HT1080 (cell line): ENCODE measurements at regions not wholly inside any gene's neighbourhood (a gene's known extent, or its start where the extent isn't known, plus 50 kb on each side); places are given as distances from the start of the nearest gene placed in this dataset.
A peak's percentile ranks its signal among the peaks of the same experiment; 100 is the strongest.
"Not testable (repeated sequence)": the region's sequence is repeated elsewhere in the genome, so short reads cannot be mapped to it uniquely, and the experiment has no call there.

Experiments used
- DNase-seq: peaks from one replicate; pipeline ENCODE4 v3.0.0-alpha.2; 2015; ENCODE audit warnings: low read depth

GRCh38 chr13:83125791-83126190 lies 756.5 kb downstream of the SLITRK1 start:
- DNase-seq: no peak

GRCh38 chr13:83121896-83122295 lies 760.4 kb downstream of the SLITRK1 start:
- DNase-seq: peak; percentile 6

GRCh38 chr13:83117046-83117445 lies 765.2 kb downstream of the SLITRK1 start:
- DNase-seq: no peak

GRCh38 chr13:83101574-83102247 lies 780.6 kb downstream of the SLITRK1 start:
- not testable (repeated sequence) for DNase-seq

GRCh38 chr13:83100237-83100636 lies 782.0 kb downstream of the SLITRK1 start:
- no peak for DNase-seq

GRCh38 chr13:83088858-83089257 lies 793.4 kb downstream of the SLITRK1 start:
- no peak for DNase-seq

GRCh38 chr13:83086948-83087347 lies 795.3 kb downstream of the SLITRK1 start:
- no peak for DNase-seq

GRCh38 chr13:83086088-83086487 lies 796.2 kb downstream of the SLITRK1 start:
- DNase-seq: no peak

- no peak for DNase-seq
Observed at GRCh38 chr13:83085186-83085900, 796.9 kb downstream of the SLITRK1 start.

GRCh38 chr13:83077499-83077898 lies 804.8 kb downstream of the SLITRK1 start:
- DNase-seq: no peak

GRCh38 chr13:83073930-83074329 lies 808.3 kb downstream of the SLITRK1 start:
- not testable (repeated sequence) for DNase-seq

GRCh38 chr13:83065108-83065507 lies 817.2 kb downstream of the SLITRK1 start:
- peak; percentile 44 for DNase-seq

- no peak for DNase-seq
Observed at GRCh38 chr13:83057119-83057518, 825.2 kb downstream of the SLITRK1 start.

- DNase-seq: no peak
Observed at GRCh38 chr13:83056269-83056668, 826.0 kb downstream of the SLITRK1 start.

- no peak for DNase-seq
Observed at GRCh38 chr13:83048419-83048818, 833.9 kb downstream of the SLITRK1 start.

- DNase-seq: no peak
Observed at GRCh38 chr13:83024955-83025594, 857.2 kb downstream of the SLITRK1 start.

GRCh38 chr13:83024232-83024631 lies 858.0 kb downstream of the SLITRK1 start:
- DNase-seq: no peak

- no peak for DNase-seq
Observed at GRCh38 chr13:83019986-83020385, 862.3 kb downstream of the SLITRK1 start.

- DNase-seq: no peak
Observed at GRCh38 chr13:83009987-83010386, 872.3 kb downstream of the SLITRK1 start.

GRCh38 chr13:83008212-83008929 lies 873.9 kb downstream of the SLITRK1 start:
- DNase-seq: no peak

GRCh38 chr13:83007226-83007625 lies 875.0 kb downstream of the SLITRK1 start:
- no peak for DNase-seq

- DNase-seq: no peak
Observed at GRCh38 chr13:83003185-83003584, 879.1 kb downstream of the SLITRK1 start.
